ENCODE measurements at regions not wholly inside any gene's neighbourhood (a gene's known extent, or its start where the extent isn't known, plus 50 kb on each side); places are given as distances from the start of the nearest gene placed in this dataset.

- DNase-seq (ENCODE audit: low read depth in 2 of 2), result no peak
Measured at GRCh38 chr2:217412721-217413120, 552.9 kb upstream of the TNP1 start.

GRCh38 chr2:217412277-217412676 is 552.4 kb upstream of the TNP1 start:
- no peak for DNase-seq (ENCODE audit: low read depth in 2 of 2)

- no peak for DNase-seq (ENCODE audit: low read depth in 2 of 2)
Measured at GRCh38 chr2:217410681-217410960, 550.8 kb upstream of the TNP1 start.

- DNase-seq (ENCODE audit: low read depth in 2 of 2), result no peak
Measured at GRCh38 chr2:217409949-217410680, 550.3 kb upstream of the TNP1 start.

GRCh38 chr2:217407362-217407761 is 547.5 kb upstream of the TNP1 start:
- DNase-seq (ENCODE audit: low read depth in 2 of 2), result no peak

GRCh38 chr2:217404236-217404760 is 544.4 kb upstream of the TNP1 start:
- DNase-seq (ENCODE audit: low read depth in 2 of 2), result no peak

- DNase-seq (ENCODE audit: low read depth in 2 of 2), result no peak
Measured at GRCh38 chr2:217402761-217403383, 543.0 kb upstream of the TNP1 start.

GRCh38 chr2:217402144-217402543 is 542.3 kb upstream of the TNP1 start:
- no peak for DNase-seq (ENCODE audit: low read depth in 2 of 2)

- DNase-seq (ENCODE audit: low read depth in 2 of 2), result no peak
Measured at GRCh38 chr2:217399291-217399690, 539.4 kb upstream of the TNP1 start.

GRCh38 chr2:217398860-217399259 is 539.0 kb upstream of the TNP1 start:
- no peak for DNase-seq (ENCODE audit: low read depth in 2 of 2)

GRCh38 chr2:217398101-217398500 is 538.2 kb upstream of the TNP1 start:
- no peak for DNase-seq (ENCODE audit: low read depth in 2 of 2)

GRCh38 chr2:217396586-217396985 is 536.7 kb upstream of the TNP1 start:
- DNase-seq (ENCODE audit: low read depth in 2 of 2), result no peak

GRCh38 chr2:217396165-217396564 is 536.3 kb upstream of the TNP1 start:
- no peak for DNase-seq (ENCODE audit: low read depth in 2 of 2)

GRCh38 chr2:217394510-217395351 is 534.9 kb upstream of the TNP1 start:
- DNase-seq (ENCODE audit: low read depth in 2 of 2), result no peak

GRCh38 chr2:217393585-217394032 is 533.7 kb upstream of the TNP1 start:
- no peak for DNase-seq (ENCODE audit: low read depth in 2 of 2)

- DNase-seq (ENCODE audit: low read depth in 2 of 2), result no peak
Measured at GRCh38 chr2:217392930-217393584, 533.2 kb upstream of the TNP1 start.

GRCh38 chr2:217387776-217388387 is 528.0 kb upstream of the TNP1 start:
- DNase-seq (ENCODE audit: low read depth in 2 of 2), result no peak

- DNase-seq (ENCODE audit: low read depth in 2 of 2), result no peak
Measured at GRCh38 chr2:217386041-217386440, 526.2 kb upstream of the TNP1 start.

- no peak for DNase-seq (ENCODE audit: low read depth in 2 of 2)
Measured at GRCh38 chr2:217383620-217384019, 523.8 kb upstream of the TNP1 start.

- DNase-seq (ENCODE audit: low read depth in 2 of 2), result no peak
Measured at GRCh38 chr2:217382794-217383193, 522.9 kb upstream of the TNP1 start.

- no peak for DNase-seq (ENCODE audit: low read depth in 2 of 2)
Measured at GRCh38 chr2:217379807-217380206, 519.9 kb upstream of the TNP1 start.

- DNase-seq (ENCODE audit: low read depth in 2 of 2), result no peak
Measured at GRCh38 chr2:217372794-217373193, 512.9 kb upstream of the TNP1 start.
